HAP-1 (cell line): ENCODE measurements at regions not wholly inside any gene's neighbourhood (a gene's known extent, or its start where the extent isn't known, plus 50 kb on each side); places are given as distances from the start of the nearest gene placed in this dataset.
"Not testable (repeated sequence)": the region's sequence is repeated elsewhere in the genome, so short reads cannot be mapped to it uniquely, and the experiment has no call there.

Experiments used
- DNase-seq, 2 experiments: peaks; one replicate each; pipeline ENCODE4 v3.0.0-alpha.2; 2016 to 2020; ENCODE audit warnings: low spot score in 2 of 2
- H3K27me3 ChIP-seq: fragments of 250-450 bp; sonication (Bioruptor Pico); 2 replicates; pipeline ENCODE4 v1.5.1; 2020; ENCODE audit warnings: low read depth, mild to moderate bottlenecking, moderate library complexity
- H3K36me3 ChIP-seq: fragments of 250-450 bp; sonication (Bioruptor Pico); replicated peaks from 2 replicates; pipeline ENCODE4 v1.5.1; 2020; ENCODE audit warnings: mild to moderate bottlenecking
- H3K4me1 ChIP-seq: fragments of 250-450 bp; sonication (Bioruptor Pico); 2 replicates; pipeline ENCODE4 v1.5.1; 2020; ENCODE audit warnings: mild to moderate bottlenecking
- H3K4me3 ChIP-seq: fragments of 250-450 bp; sonication (Bioruptor Pico); 2 replicates; pipeline ENCODE4 v1.5.1; 2020; ENCODE audit warnings: mild to moderate bottlenecking, moderate library complexity
- H3K9me3 ChIP-seq: fragments of 250-450 bp; sonication (Bioruptor Pico); 2 replicates; pipeline ENCODE4 v1.5.1; 2020; ENCODE audit warnings: mild to moderate bottlenecking, moderate library complexity
- in situ Hi-C: fragments of 300-500 bp; cut with MboI; formaldehyde crosslinking; loops from 3 replicates; pipeline ENCODE4 v1.14.3; 2020; ENCODE audit warnings: low sequenced_read_pairs, inconsistent platforms, mixed read lengths

- Histone ChIP-seq H3K4me3 (peak overlapping the region; percentile 52), H3K9me3 (no peaks in the 10 kb centered on the region), H3K4me1 (peaks cover 18% of the 10 kb centered on the region), H3K36me3 (0 out of 2 replicates have a peak, but pooled peaks cover 2% of the 10 kb centered on the region), H3K27me3 (no peaks in the 10 kb centered on the region)
- DNase-seq = peak in 1 of 2 experiments; percentile 43
- in situ Hi-C loops = no loop called here
Measured at GRCh38 chr22:41023299-41023623, 69.1 kb upstream of the EP300 start.

- Histone ChIP-seq H3K27me3 (no peaks in the 10 kb centered on the region), H3K9me3 (no peaks in the 10 kb centered on the region), H3K4me3 (no peak overlapping the region), H3K4me1 (no peaks in the 10 kb centered on the region), H3K36me3 (no peaks in the 10 kb centered on the region)
- in situ Hi-C loops = no loop called here
- DNase-seq = no peak
Measured at GRCh38 chr22:41028841-41029240, 63.6 kb upstream of the EP300 start.

- no peak for DNase-seq
- no peaks in the 10 kb centered on the region for H3K27me3 ChIP-seq
- in situ Hi-C loops = no loop called here
- H3K36me3 ChIP-seq = no peaks in the 10 kb centered on the region
- H3K4me3 ChIP-seq = no peak overlapping the region
- H3K4me1 ChIP-seq = no peaks in the 10 kb centered on the region
- no peaks in the 10 kb centered on the region for H3K9me3 ChIP-seq
Measured at GRCh38 chr22:41030891-41031290, 61.5 kb upstream of the EP300 start.

- H3K27me3 ChIP-seq = no peaks in the 10 kb centered on the region
- H3K4me1 ChIP-seq = no peaks in the 10 kb centered on the region
- H3K9me3 ChIP-seq = no peaks in the 10 kb centered on the region
- no peak for DNase-seq
- no peaks in the 10 kb centered on the region for H3K36me3 ChIP-seq
- in situ Hi-C loops = no loop called here
- H3K4me3 ChIP-seq = no peak overlapping the region
Measured at GRCh38 chr22:41034706-41035105, 57.7 kb upstream of the EP300 start.

- DNase-seq = no peak
- Histone ChIP-seq H3K4me3 (no peak overlapping the region), H3K36me3 (no peaks in the 10 kb centered on the region), H3K9me3 (no peaks in the 10 kb centered on the region), H3K4me1 (no peaks in the 10 kb centered on the region), H3K27me3 (no peaks in the 10 kb centered on the region)
- in situ Hi-C loops = no loop called here
Measured at GRCh38 chr22:41036924-41037323, 55.5 kb upstream of the EP300 start.

- H3K27me3 ChIP-seq = no peaks in the 10 kb centered on the region
- no peak overlapping the region for H3K4me3 ChIP-seq
- no peaks in the 10 kb centered on the region for H3K36me3 ChIP-seq
- in situ Hi-C loops = no loop called here
- no peak for DNase-seq
- H3K4me1 ChIP-seq = no peaks in the 10 kb centered on the region; the same call in 1 of the 2 replicates
- no peaks in the 10 kb centered on the region for H3K9me3 ChIP-seq
Measured at GRCh38 chr22:41038732-41039131, 53.7 kb upstream of the EP300 start.

GRCh38 chr22:41039641-41040040, 52.8 kb upstream of the EP300 start:
- H3K4me3 ChIP-seq, H3K4me1 ChIP-seq, DNase-seq, H3K9me3 ChIP-seq, H3K36me3 ChIP-seq, H3K27me3 ChIP-seq, in situ Hi-C loops: not testable (repeated sequence)

- in situ Hi-C loops = no loop called here
- no peak overlapping the region for H3K4me3 ChIP-seq
- no peaks in the 10 kb centered on the region for H3K9me3 ChIP-seq
- H3K4me1 ChIP-seq = no peaks in the 10 kb centered on the region; the same call in 1 of the 2 replicates
- no peaks in the 10 kb centered on the region for H3K36me3 ChIP-seq
- H3K27me3 ChIP-seq = no peaks in the 10 kb centered on the region
- DNase-seq = no peak
Measured at GRCh38 chr22:41040483-41040882, 51.9 kb upstream of the EP300 start.

GRCh38 chr22:41041532-41041931, 50.9 kb upstream of the EP300 start:
- DNase-seq = no peak
- Histone ChIP-seq H3K27me3 (no peaks in the 10 kb centered on the region), H3K4me3 (no peak overlapping the region), H3K36me3 (no peaks in the 10 kb centered on the region), H3K9me3 (no peaks in the 10 kb centered on the region), H3K4me1 (no peaks in the 10 kb centered on the region; the same call in 1 of the 2 replicates)
- in situ Hi-C loops = no loop called here
